ENCODE measurements at regions not wholly inside any gene's neighbourhood (a gene's known extent, or its start where the extent isn't known, plus 50 kb on each side); places are given as distances from the start of the nearest gene placed in this dataset.

DNA sequence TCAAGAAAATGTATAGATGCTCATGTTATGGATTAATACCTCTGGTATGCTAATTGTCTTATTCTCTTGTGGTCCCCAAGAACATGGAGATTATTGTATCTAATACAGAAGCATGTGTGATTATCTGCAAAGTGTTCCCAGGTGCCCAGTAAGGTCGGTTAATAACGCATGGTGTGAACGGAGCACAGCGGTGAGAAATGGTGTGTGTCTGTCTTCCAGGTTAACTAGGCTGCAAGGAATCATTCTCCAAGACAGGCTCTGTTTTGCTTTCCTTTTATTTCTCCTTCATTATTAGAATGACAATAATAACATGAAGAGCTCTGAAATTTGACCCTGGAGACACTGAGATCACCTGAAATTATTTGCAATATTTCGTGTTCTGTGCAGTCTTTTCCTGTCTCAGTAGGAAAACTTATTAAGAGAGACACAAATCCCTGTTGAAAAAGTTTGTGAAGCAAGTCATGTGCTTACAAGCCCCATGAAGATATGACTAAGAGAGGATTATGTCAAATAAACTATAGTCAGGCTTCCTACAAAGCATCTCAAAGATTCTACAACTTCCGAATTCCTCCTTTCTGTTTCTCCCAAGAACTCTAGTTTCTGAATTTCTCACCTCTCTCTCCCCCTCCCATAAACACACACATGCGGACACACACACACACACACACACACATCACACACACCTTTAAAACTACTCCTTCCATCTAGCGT is 230.9 kb downstream of the HS3ST1 start:
- TF ChIP-seq, protein P1, sequence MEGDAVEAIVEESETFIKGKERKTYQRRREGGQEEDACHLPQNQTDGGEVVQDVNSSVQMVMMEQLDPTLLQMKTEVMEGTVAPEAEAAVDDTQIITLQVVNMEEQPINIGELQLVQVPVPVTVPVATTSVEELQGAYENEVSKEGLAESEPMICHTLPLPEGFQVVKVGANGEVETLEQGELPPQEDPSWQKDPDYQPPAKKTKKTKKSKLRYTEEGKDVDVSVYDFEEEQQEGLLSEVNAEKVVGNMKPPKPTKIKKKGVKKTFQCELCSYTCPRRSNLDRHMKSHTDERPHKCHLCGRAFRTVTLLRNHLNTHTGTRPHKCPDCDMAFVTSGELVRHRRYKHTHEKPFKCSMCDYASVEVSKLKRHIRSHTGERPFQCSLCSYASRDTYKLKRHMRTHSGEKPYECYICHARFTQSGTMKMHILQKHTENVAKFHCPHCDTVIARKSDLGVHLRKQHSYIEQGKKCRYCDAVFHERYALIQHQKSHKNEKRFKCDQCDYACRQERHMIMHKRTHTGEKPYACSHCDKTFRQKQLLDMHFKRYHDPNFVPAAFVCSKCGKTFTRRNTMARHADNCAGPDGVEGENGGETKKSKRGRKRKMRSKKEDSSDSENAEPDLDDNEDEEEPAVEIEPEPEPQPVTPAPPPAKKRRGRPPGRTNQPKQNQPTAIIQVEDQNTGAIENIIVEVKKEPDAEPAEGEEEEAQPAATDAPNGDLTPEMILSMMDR (IDR thresholded peaks at IDR 0.05; ENCODE audit: insufficient read depth, low read length, severe bottlenecking): no peak
- Histone ChIP-seq H3K4me3 (ENCODE audit: low read depth, low read length) (no peak overlapping the region), H3K36me3 (ENCODE audit: control insufficient read depth, insufficient read depth, low read length) (no peaks in the 10 kb centered on the region), H3K27me3 (ENCODE audit: control insufficient read depth, insufficient read depth, low read length) (no peaks in the 10 kb centered on the region)
- FAIRE-seq (no peak), DNase-seq (ENCODE audit: low read depth) (peak; percentile 30)

DNA sequence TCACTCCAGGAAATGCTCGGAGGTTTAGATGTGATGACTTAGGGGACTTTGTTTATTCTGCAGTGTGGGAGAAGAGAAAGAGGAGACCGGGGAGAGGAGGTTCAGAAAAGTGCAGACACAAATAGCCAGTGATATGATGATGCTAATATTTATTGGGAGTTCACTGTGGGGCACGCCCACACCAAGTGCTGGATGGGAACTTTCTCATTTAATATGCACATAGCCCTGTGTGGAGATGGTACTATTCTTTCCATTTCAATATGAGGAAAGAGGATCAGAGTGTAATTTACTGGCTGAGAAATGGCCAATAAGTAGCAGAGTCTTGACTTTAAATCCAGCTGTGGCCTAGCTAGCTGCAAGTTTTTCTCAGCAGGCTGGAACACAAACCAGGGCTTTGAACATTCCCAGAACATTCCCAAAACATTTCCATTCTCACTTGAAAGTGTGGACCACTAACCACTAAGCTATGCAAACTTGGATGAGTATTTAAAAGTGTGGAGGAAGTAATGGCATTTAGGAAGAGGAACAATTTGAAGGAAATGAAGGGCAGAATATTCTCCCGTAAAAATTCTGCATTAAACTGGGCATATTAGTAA is 231.7 kb downstream of the HS3ST1 start:
- TF ChIP-seq, protein P1 (IDR thresholded peaks at IDR 0.05; ENCODE audit: insufficient read depth, low read length, severe bottlenecking): no peak
- DNase-seq (ENCODE audit: low read depth): no peak
- H3K27me3 ChIP-seq (ENCODE audit: control insufficient read depth, insufficient read depth, low read length): no peaks in the 10 kb centered on the region
- H3K4me3 ChIP-seq (ENCODE audit: low read depth, low read length): no peak overlapping the region
- FAIRE-seq: no peak
- no peaks in the 10 kb centered on the region for H3K36me3 ChIP-seq (ENCODE audit: control insufficient read depth, insufficient read depth, low read length)

DNA sequence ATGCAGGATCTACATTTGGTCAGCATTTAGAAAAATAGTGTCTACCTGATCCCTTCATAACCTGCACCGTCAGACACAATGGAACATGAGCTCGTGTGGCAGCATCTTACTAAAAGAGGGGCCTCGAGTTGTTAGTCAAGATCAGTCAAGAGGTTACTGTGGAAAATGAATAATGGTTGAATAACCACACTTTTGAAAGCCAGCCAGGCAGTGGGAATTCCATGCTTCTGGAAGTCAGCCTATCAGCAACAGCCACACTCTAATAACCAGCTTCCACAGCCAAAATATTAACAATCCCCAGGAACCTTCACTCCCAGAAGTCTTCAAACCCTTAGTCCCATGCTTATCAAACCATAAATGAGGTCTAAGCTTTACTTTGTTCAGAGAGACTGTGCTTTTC is 234.3 kb downstream of the HS3ST1 start:
- no peaks in the 10 kb centered on the region for H3K36me3 ChIP-seq (ENCODE audit: control insufficient read depth, insufficient read depth, low read length)
- DNase-seq (ENCODE audit: low read depth): no peak
- no peak overlapping the region for H3K4me3 ChIP-seq (ENCODE audit: low read depth, low read length)

DNA sequence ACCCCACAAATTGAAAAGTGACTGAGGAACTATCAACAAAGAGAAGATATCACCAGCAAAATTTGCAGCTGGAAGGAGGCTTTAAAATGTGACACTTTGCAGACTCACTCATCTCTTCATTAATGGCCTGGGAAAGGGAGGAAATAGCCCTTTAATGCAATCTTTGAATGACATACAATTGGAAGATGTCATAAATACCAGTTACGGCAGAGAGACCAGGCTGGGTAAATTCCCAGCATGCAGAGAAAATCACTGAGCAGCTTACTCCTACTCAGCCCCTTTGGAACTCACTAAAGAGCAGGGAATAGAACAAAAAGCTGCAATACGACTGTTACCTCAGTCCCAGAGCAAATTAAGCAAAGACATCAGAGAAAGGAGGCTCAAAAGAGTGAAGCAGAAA is 238.9 kb downstream of the HS3ST1 start:
- FAIRE-seq: no peak
- TF ChIP-seq, protein P1 (IDR thresholded peaks at IDR 0.05; ENCODE audit: insufficient read depth, low read length, severe bottlenecking): no peak
- no peaks in the 10 kb centered on the region for H3K36me3 ChIP-seq (ENCODE audit: control insufficient read depth, insufficient read depth, low read length)
- no peak overlapping the region for H3K4me3 ChIP-seq (ENCODE audit: low read depth, low read length)
- H3K27me3 ChIP-seq (ENCODE audit: control insufficient read depth, insufficient read depth, low read length): peaks cover 3% of the 10 kb centered on the region
- no peak for DNase-seq (ENCODE audit: low read depth)

More for the DNA sequence above, 234.3 kb downstream of the HS3ST1 start:
- FAIRE-seq: no peak
- TF ChIP-seq, protein P1 (IDR thresholded peaks at IDR 0.05; ENCODE audit: insufficient read depth, low read length, severe bottlenecking): no peak
- no peaks in the 10 kb centered on the region for H3K27me3 ChIP-seq (ENCODE audit: control insufficient read depth, insufficient read depth, low read length)

DNA sequence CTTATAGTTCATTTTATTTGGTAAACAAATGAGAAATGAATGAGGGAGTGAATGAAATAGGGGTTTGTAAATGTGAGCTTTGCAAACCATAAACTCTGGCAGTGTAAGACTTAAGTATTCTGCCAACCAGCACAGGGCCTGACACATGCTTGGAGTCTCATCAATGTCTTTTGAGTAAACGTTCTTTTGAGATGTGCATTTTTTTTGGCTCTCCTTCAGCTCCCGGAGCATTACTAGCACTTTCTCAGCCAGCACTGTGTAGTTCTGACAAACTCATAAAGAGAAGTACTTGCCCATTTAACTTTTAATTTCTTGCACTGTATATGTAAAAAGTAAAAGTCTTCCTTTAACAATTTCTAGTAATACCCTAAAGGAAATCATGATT is 245.3 kb downstream of the HS3ST1 start:
- no peak for FAIRE-seq

More for the DNA sequence above, 245.3 kb downstream of the HS3ST1 start:
- Histone ChIP-seq H3K27me3 (ENCODE audit: control insufficient read depth, insufficient read depth, low read length) (no peaks in the 10 kb centered on the region), H3K36me3 (ENCODE audit: control insufficient read depth, insufficient read depth, low read length) (no peaks in the 10 kb centered on the region), H3K4me3 (ENCODE audit: low read depth, low read length) (no peak overlapping the region)
- no peak for DNase-seq (ENCODE audit: low read depth)
- TF ChIP-seq, protein P1 (IDR thresholded peaks at IDR 0.05; ENCODE audit: insufficient read depth, low read length, severe bottlenecking): no peak
